ENCODE measurements at regions not wholly inside any gene's neighbourhood (a gene's known extent, or its start where the extent isn't known, plus 50 kb on each side); places are given as distances from the start of the nearest gene placed in this dataset.

DNA sequence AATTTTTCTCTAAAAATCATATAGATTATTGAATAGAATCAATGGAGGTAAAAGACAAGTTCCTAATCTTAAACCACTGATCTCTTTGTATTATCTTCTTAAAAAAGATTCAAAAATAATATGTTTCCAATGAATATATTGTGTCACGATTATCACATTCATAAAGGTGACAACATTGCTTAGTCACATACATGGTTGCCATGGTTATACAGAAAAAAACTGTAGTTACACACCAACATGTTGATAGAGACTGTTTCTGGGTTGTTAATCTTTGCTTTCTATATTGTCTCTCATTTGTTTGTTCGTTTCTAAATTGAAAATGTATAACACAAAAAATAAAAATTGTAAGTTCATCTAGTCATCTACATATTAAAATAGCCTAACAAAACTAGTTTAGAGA, 376.0 kb upstream of the ALCAM start:
- no peak for DNase-seq (ENCODE audit: low read depth in 2 of 2)

DNA sequence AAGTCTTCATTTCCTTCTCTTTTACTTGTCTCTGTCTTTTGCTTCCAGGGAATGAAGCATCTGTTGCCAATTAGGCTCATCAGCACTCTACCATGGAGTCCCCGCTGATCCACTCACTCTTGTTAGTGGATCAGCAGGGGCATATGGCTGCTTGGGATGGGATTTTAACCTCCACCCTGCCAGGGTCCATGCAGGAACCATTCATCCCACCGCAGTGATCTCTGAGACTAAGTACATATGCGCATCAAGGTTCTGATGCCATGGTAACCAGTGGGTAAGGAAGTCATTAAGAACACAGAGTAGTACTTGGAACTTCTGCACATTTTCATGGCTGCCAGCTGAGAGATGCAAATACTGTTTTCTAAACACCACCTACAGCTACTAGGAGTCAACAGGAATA, 374.0 kb upstream of the ALCAM start:
- no peak for DNase-seq (ENCODE audit: low read depth in 2 of 2)

DNA sequence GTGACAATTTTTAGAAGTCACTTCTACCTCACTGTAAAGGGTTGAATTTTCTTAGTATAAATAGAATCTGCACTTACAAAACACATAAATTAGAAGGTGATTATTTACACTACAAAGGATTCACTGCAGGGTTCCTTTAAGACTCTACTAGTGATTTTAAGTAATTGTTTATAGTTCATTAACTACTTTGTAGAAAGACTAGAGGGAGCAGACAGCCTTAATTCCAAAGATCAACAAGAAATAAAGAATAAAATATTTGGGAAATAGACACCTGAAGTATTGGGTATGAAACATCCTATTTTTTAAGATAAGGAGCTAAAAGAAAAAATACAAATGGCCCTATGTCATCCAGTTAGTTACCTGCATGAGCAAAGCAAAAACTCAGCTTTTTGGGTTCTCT, 360.5 kb upstream of the ALCAM start:
- no peak for DNase-seq (ENCODE audit: low read depth in 2 of 2)

DNA sequence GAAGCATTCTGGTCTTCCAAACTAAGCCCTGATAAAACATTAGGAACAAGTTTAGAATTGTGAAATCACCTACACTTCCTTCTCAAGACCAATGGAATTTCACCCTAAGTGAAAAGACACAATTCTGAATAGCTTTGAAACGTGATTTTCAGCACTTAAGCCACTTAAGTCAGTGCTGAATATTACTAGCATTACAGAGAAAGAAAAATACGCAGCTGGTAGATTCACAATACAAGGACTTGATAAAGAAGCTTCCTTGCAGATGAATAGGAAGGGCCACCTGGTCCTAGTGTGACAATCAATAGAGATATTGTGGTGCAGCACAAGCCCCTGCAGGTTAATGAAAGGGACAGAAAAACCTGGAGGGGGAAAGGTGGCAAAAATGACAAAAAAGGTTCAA, 353.1 kb upstream of the ALCAM start:
- DNase-seq (ENCODE audit: low read depth in 2 of 2), result no peak

DNA sequence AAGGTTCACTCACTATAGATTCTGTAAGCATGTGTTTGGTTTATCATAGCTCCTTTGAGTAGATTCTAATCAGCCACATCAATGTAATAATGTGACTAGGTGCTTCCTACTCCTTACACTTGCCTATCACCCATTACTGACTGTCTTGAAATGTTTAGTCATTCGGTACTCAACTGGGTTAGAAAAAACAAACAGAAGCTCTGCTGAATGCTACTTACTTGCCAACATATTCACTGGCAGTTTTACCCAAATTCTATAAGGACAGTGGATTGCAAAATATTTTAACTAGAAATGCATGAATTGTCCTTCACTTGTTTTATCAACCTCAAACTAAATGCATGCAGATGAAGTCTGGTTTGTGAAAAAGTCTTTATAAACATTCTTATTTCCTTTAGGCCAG, 352.1 kb upstream of the ALCAM start:
- no peak for DNase-seq (ENCODE audit: low read depth in 2 of 2)

DNA sequence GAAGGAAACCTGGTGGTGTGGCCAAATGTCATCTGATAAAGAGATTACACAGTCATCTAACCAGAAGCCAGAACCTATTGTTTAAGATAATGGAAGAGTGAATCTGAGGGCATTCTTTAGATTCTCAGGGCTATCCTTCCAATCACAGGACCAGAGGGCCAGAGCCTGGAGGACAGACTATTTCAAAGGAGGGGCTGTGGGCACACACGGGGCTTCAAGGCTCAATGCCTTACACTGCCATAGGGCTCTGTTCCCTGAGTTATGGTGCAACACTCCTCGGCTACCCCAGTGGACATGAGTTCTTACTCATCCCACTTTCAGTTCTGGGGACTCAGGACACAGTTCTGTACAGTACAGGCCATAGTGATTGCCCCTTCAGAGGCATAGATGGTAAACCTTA, 343.9 kb upstream of the ALCAM start:
- no peak for DNase-seq (ENCODE audit: low read depth in 2 of 2)

DNA sequence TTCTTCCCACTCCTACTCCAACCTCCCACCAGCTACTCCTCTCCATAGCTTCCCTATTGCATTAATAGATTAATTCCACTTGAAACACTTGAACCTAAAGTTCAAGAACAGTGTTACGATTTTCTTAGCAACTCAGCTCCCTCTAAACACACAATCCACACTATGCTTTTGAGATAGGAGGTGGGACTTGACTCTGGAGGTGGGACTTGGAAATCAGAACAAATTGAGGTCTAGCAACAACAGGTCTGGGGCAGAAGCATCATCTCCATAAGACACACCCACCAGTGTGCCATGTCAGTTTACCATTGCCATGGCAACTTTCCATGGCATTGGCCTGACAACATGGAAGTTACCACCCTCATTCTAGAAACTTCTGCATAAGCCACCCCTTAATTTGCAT, 336.5 kb upstream of the ALCAM start:
- no peak for DNase-seq (ENCODE audit: low read depth in 2 of 2)

DNA sequence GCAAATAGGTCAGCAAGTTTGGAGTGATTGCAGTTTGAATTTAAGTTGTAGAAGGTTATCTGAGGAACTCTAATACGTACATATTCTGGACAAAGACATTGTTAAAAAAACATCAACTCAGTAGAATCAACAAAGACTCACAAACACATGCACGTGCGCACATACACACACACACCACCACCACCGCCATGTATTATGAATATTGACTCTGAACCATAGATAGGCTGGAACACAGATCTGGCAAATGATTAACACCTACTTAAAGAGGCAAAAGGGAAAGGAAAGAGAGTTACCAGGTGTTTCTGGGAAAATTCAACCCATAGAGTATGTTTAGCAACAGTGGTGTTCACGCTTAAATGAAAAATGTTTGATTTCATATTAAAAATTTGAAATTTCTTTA, 334.2 kb upstream of the ALCAM start:
- DNase-seq (ENCODE audit: low read depth in 2 of 2), result no peak

DNA sequence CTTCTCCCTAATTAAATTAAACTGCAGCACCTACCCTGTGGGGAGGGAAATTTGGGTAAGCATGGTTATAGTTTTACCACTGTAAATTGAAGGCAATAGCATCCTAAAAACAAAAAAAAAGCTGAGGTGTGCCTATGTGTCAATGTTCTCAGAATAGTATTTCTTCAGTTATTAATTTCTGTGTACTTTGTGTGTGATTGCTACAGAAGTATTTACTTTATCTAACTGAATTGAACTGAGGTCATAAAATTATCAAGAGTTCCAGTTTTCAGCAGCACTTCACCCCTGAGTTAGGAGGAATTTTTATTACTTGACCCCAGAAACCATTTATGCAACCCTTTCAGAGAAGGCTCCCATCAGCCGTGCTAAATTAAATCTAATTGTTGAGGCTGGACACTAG, 333.6 kb upstream of the ALCAM start:
- DNase-seq (ENCODE audit: low read depth in 2 of 2), result no peak

DNA sequence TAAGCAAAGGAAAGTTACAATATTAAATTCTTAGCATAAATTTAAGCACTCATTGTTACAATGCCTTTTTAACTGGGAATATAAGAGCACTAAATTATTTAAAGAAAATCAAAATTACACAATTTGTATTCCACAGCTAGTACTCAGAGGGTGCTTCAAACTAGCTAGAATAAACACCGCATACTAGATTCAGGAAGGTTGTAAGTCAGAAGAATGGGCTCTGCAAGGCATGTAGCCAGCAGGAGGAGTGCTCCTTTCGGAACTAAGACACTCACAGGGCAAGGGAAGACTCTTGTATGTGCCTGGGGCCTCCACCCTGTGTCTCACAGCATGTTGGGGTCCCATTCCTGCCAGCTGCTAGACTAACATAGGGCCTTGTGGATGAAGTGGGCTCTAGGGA, 327.7 kb upstream of the ALCAM start:
- no peak for DNase-seq (ENCODE audit: low read depth in 2 of 2)

DNA sequence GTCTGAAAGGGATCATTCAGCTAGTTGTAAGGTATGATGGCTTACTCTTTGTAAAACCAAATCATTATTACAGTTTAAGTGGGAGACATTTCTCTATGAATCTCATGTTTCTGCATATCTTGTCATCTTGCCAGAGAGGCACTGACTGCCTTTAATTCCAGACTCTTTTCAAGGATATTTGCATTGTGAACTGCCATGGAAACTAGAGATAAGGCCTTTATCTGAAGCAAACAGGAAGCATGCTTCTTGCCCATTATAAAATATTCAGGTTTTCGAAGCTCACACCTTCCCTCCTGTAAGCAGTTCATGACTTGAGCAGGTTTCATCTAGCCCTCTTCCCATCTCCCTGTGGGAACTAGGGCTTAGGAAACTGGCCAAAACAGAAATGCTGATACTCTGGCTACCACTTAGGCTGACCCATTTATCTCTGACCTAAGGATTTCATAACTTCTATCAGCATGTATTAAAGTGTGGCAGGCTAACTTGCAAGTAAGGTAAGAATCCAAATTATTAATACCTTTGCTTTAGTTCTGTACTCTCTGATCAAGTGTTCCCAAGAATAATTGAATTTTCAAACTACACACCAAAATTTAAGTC, 326.6 kb upstream of the ALCAM start:
- no peak for DNase-seq (ENCODE audit: low read depth in 2 of 2)

DNA sequence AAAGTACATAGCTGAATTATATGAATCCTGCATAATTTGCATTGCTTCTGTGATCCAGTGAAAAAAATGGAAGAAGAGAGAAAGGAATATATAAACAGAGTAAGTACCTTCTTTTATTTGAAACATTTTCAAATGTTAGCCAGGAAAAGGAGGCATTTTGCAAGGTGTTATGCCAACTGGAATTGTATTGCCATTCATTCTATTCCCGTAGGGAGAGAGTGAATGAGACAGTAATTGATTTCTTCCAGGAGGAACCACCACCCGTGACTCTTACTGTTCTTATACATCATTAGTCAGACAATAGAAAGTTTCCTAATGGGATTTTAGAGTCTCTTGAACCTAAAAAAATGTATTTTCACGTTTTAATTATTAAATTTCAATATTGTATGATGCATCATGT, 324.1 kb upstream of the ALCAM start:
- DNase-seq (ENCODE audit: low read depth in 2 of 2), result no peak

DNA sequence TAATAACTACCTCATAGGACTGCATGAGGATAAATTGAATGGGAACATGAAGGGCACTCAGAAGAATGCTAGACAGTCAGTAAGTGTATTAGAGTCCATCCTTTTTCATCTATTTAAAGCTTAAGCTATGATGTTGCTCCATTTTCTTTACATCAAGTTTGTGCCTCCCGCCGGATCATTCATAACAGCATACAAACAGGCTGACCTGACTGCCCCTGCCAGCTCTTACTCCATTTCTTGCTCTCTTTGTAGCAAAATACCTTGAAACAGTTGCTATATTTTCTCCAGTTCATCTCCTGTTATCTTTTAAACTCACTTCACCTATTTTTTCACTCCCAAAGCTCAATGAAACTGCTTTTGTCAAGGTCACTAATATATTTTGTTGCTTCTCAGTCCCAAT, 315.6 kb upstream of the ALCAM start:
- DNase-seq (ENCODE audit: low read depth in 2 of 2), result no peak

DNA sequence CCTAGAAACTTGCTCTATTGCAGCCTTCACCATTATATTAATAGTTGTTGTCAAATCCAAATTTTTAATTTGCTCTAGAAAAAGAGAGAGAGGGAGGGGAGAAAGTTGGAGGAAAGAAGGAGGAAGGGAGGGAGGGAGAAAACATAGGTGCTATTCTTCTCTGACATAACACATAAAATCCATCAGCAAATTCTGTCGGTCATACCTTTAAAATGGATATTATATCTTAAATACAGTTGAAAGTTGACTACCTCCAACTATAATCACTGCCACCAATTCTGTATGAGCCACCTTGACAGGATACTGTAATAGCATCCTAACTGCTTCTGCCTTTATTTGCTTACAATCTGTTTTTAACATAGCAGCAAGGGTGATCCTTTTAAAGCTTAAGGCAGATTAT, 314.7 kb upstream of the ALCAM start:
- no peak for DNase-seq (ENCODE audit: low read depth in 2 of 2)

DNA sequence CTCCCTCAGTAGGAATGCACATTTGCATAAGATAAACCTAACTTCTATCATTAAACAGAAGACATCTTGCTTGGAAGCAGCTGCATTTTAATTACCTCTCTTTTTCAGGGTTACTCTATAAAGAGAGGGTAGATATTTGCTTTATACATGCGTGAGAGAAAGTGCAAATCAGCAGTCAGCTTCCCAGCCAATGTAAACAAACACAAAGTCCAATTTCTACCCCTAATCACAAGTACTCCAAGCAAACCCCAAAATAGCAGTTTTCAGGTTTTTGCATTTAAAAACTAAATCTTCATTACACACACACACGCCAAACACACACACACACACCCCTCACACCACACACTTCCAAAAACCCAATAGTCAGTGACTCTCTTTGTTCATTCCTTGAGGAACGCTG, 303.9 kb upstream of the ALCAM start:
- DNase-seq (ENCODE audit: low read depth in 2 of 2), result no peak

DNA sequence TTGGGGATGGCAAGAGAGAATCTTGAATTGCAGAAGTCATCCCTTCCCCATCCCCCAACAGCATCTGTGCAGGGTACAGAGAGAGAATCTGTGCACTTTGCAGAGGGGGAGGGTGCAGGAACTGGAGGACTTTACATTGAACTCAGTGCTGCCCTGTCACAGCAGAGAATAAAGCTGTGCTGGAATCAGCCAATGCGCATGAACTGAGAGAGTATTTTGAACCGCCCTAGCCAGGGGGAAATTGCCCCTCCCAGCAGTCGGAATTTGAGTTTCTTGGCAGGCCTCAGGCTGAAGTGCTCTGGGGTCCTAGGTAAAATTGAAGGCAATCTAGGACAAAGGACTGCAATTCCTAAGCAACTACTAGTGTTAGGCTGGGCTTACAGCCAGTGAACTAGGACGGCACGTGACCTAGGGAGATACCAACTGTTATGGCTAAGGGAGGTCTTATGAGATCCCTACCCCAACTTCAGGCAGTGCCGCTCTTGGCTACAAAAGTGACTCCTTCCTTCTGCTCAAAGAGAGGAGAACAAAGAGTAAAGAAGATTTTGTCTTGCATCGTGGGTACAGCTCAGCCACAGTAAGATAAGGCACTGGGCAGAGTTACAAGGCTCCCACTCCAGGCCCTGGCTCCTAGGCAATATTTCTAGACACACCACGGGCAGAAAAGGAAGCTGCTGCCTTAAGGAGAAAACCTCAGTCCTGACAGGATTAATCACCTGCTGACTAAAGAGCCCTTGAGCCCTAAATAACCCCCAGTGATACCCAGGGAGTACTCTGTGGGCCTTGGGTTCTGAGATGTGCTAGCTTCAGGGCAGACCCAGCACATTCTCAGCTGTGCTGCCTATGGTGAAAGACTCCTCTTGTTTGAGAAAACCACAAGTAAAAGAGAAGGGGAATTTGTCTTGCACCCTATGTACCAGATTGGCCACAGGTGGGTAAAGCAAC, 300.5 kb upstream of the ALCAM start:
- no peak for DNase-seq (ENCODE audit: low read depth in 2 of 2)

DNA sequence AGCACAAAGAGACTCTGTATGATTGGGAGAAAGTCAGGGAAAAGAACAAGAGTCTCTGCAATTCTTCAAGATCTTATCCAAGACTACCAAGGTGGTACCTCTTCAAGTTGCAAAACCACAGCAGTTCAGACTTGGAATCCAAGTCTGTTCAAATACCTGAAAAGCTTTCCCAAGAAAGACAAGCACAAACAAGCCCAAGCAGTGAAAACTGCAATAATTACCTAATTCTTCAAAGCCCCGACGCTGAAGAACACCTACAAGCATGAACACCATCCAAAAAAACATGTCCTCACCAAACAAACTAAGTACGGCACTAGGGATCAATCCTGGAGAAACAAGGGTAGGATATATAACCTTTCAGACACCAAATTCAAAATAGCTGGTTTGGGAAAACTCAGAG, 299.3 kb upstream of the ALCAM start:
- DNase-seq (ENCODE audit: low read depth in 2 of 2), result no peak

DNA sequence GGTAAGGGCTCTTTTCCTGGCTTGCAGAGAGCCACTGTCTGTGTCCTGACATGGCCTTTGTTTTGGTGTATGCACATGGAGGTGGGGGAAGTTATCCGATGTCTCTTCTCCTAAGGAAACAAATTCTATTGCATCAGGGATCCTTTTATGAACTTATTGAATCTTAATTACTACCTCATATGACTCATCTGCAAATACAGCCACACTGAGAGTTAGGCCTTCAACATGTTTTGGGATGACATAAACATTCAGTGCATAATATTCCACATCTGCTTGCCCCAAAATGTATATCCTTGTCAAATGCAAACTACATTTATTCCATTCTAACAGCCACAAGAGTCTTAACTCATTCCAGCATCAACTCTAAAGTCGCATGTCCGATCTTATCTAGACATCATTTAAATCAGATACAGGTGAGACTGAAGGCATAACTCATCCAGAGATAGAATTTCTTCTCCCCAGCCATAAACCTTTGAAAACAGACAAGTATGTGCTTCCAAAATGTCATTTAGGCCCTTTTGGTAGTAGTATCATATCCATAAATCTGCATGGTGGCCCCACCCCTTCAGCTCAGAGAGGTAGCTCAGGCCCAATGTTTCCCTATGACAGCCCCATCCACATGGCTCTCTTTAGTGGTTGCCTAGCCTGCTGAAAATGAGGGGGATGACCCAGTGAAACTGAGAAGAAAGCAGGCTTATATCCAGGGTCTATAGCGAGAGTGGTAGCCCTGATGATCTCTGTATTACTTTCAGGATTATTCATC, 289.5 kb upstream of the ALCAM start:
- DNase-seq (ENCODE audit: low read depth in 2 of 2), result no peak

DNA sequence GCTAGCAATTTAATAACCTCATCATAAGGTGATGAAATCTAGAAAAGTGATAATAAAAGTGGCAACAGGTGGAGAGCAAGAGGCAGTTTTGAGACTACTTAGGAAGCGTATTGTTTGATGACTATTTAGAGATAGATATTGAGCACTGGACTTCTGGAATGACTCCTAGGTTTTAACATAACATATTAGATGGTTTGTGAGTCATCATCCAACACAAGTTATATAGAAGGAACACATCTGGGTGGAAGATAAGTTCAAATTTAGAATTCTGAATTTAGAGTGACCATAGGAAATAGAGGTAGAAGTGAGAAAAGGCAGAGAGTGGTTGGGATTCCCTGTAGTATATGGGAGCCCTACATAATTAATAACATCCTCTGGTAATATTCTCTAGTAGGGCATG, 282.8 kb upstream of the ALCAM start:
- DNase-seq (ENCODE audit: low read depth in 2 of 2), result no peak

DNA sequence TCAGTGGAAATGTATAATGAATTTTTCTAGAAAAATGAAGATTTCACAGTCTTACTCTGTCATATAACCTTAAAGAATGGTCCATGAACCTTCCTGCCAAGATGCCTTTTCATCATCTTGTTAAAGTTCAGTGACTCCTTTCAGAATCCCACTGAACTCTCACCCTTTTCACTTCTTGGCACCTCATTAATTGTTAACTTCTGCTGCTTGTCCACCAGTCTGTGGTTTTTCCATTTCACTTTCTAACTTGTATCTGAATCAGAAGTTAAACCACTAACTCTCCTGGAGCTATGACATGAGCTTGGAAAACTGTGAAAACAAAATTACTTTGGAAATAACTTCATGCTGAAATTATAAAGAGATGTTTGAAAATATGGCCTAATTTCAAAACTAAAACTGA, 281.2 kb upstream of the ALCAM start:
- DNase-seq (ENCODE audit: low read depth in 2 of 2), result no peak

DNA sequence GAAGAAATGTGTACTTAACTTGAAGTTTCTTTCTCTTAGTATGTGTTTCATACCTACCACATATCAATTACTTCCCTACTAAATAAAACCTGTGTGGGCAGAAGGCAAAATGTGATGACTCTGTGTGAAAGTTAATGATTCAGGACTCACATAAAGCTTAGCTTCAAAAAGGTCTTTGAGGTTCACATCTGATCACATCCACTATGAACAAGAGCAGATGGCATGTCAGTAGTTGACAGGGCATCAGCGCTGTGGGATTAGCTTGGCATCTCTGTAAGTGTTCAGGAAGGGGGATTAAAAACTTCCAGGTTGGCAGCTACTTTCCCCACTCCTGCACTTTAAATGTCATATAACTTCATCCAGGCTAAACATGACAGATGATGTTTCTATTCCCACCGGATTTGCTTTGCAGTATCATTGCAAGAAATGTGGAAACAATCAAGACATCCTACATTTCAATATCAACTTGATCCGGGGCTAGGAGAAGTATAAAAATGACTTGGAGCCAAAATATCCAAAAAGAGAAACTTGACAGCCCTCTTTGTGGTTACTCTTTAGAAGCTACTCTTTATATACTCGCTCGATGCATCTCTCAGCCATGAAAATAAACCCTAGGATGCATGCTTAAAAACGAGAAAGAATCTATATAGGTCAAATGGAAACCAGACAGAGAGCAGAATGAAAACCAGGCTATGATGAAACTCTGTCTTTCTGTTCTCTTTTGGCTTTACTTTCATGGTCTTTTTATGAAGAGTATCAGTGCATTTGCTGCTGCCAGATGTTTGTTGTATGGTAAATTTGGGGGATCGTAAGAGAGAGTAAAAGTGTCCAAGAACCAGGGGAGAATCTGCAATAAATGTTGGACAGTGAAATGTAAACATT, 273.1 kb upstream of the ALCAM start:
- DNase-seq (ENCODE audit: low read depth in 2 of 2), result no peak

DNA sequence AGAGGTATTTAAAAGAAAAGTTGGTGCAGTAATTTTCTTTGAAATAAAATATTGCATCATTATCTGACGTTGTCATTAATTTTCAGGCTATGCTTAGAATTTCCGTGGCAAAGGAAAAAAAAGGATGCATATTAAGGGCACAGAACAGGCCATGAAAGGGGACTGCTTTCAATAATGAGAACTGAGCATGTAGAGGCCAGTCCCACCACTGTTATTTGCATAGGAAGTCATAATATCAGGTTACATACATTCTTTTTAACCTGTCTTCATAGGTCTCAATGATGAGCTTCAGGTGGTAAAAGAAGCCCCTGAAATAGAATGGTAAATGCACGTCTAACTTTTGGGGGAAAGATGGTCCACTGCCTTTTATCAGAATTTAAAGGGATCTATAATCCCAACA, 272.1 kb upstream of the ALCAM start:
- no peak for DNase-seq (ENCODE audit: low read depth in 2 of 2)

Data from activated CD4-positive, alpha-beta T cell treated with anti-CD3 and anti-CD28 coated beads for 24 hours (primary cell).